Panc1 (cell line): ENCODE measurements at regions not wholly inside any gene's neighbourhood (a gene's known extent, or its start where the extent isn't known, plus 50 kb on each side); places are given as distances from the start of the nearest gene placed in this dataset.

Experiments
- ATAC-seq: fragments of 200-7000 bp; cut with Tn5 transposase; 2 replicates; pipeline ENCODE4 v1.9.1; 2020; ENCODE audit warnings: mild to moderate bottlenecking, moderate library complexity
- BruUV-seq: library from RNA; stranded (reverse); fragments of 400-500 nt; replicated peaks from 2 replicates; lab custom pipeline; 2021; lab: Mats Ljungman, UMichigan
- CTCF ChIA-PET: fragments of 300-600 bp; sonication (Branson Sonifier 250); formaldehyde crosslinking; loops from one replicate; lab custom pipeline; 2022; ENCODE audit warnings: antibody characterized with exemption; lab: Charles Lee
- POLR2A ChIA-PET: fragments of 300-600 bp; sonication (Branson Sonifier 250); formaldehyde crosslinking; loops from one replicate; lab custom pipeline; 2022; ENCODE audit warnings: antibody characterized with exemption; lab: Charles Lee
- DNase-seq: peaks from one replicate; pipeline ENCODE4 v3.0.0-alpha.2; 2010; ENCODE audit warnings: low read depth, low spot score
- H3K27ac ChIP-seq: 2 replicates; pipeline ENCODE4 v1.5.1; 2011; ENCODE audit warnings: mild to moderate bottlenecking, low read length, inconsistent platforms
- H3K27me3 ChIP-seq: fragments of 200-500 bp; sonication (Bioruptor generic); 2 replicates; pipeline ENCODE4 v1.6.0; 2014; ENCODE audit warnings: low read length, inconsistent platforms; ENCODE audit not compliant: control insufficient read depth, insufficient read depth
- H3K36me3 ChIP-seq: fragments of 200-500 bp; sonication (Bioruptor generic); 2 replicates; pipeline ENCODE4 v1.5.1; 2014; ENCODE audit warnings: inconsistent platforms, mild to moderate bottlenecking, low read length, moderate library complexity; ENCODE audit not compliant: control insufficient read depth, insufficient read depth
- H3K4me1 ChIP-seq: 2 replicates; pipeline ENCODE4 v1.5.1; 2011; ENCODE audit warnings: inconsistent platforms, mild to moderate bottlenecking, low read length, moderate library complexity; ENCODE audit not compliant: control insufficient read depth, insufficient read depth
- H3K4me3 ChIP-seq, 2 experiments: 2 replicates each; pipeline ENCODE4 v1.5.1; 2011 to 2012; ENCODE audit warnings: low read depth in 2 of 2, low read length in 2 of 2, mild to moderate bottlenecking in 2 of 2, inconsistent platforms in 1 of 2, moderate library complexity in 1 of 2
- H3K9me3 ChIP-seq: fragments of 200-500 bp; sonication (Bioruptor generic); 2 replicates; pipeline ENCODE4 v1.5.1; 2014; ENCODE audit warnings: low read depth, mild to moderate bottlenecking, inconsistent platforms, low read length, moderate library complexity; ENCODE audit not compliant: control insufficient read depth, insufficient read depth
- POLR2AphosphoS5 ChIP-seq: IDR thresholded peaks from 2 replicates; pipeline ENCODE4 v1.6.1; 2012; ENCODE audit warnings: mild to moderate bottlenecking, low read depth, low read length, moderate library complexity
- SIN3A ChIP-seq: IDR thresholded peaks from 2 replicates; pipeline ENCODE4 v1.6.1; 2012; ENCODE audit warnings: low read depth, mild to moderate bottlenecking, low read length, moderate library complexity, borderline replicate concordance; ENCODE audit not compliant: insufficient read depth
- TCF7L2 ChIP-seq: IDR thresholded peaks from 2 replicates; pipeline ENCODE4 v1.6.1; 2011; ENCODE audit warnings: mild to moderate bottlenecking, low read depth, low read length, inconsistent platforms
- in situ Hi-C: cut with HindIII; loops from 2 replicates; pipeline ENCODE4 v1.10.0; 2016; ENCODE audit warnings: low sequenced_read_pairs, low pct_unique_long_range_greater_than_20kb
- intact Hi-C: fragments of 100-400 bp; cut with micrococcal nuclease; formaldehyde crosslinking; loops from one replicate; pipeline ENCODE4 v1.10.0; 2022; ENCODE audit not compliant: unreplicated experiment
- TF ChIP-seq, protein P1 (sequence below): fragments of 450-650 bp; IDR thresholded peaks from 2 replicates; pipeline ENCODE4 v1.5.1; 2017; ENCODE audit warnings: mild to moderate bottlenecking
- TF ChIP-seq, protein P2 (sequence below), 2 experiments: IDR thresholded peaks; 2 replicates each; pipeline ENCODE4 v1.6.1; 2011 to 2012; ENCODE audit warnings: low read depth in 2 of 2, control low read depth in 1 of 2, low read length in 1 of 2, mild to moderate bottlenecking in 1 of 2, moderate library complexity in 1 of 2; ENCODE audit not compliant: insufficient read depth in 1 of 2

DNA sequence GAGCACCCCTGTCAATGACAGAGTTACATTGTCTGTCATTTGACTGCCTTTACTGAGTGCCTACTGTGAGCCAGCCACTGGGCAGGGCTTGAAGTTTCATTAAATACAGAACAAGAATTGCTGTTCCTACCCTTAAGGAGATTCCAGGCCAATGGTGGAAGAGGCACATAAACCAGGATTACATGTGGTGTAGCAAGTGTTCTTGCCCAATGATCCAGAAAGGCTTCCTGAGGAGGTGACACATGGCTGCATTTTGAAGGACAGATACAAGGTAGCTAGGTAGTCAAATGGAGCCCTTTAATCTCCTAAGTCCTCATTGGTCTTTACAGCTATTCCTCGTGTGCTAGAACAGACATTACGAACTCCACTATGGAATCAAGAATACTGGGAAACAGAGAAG, 312.7 kb downstream of the ETAA1 start:
- intact Hi-C loops (no loop called here), in situ Hi-C loops (no loop called here)
- DNase-seq (no peak), ATAC-seq (no peak)
- TF ChIP-seq SIN3A (no peak), TCF7L2 (no peak)
- TF ChIP-seq, protein P1, sequence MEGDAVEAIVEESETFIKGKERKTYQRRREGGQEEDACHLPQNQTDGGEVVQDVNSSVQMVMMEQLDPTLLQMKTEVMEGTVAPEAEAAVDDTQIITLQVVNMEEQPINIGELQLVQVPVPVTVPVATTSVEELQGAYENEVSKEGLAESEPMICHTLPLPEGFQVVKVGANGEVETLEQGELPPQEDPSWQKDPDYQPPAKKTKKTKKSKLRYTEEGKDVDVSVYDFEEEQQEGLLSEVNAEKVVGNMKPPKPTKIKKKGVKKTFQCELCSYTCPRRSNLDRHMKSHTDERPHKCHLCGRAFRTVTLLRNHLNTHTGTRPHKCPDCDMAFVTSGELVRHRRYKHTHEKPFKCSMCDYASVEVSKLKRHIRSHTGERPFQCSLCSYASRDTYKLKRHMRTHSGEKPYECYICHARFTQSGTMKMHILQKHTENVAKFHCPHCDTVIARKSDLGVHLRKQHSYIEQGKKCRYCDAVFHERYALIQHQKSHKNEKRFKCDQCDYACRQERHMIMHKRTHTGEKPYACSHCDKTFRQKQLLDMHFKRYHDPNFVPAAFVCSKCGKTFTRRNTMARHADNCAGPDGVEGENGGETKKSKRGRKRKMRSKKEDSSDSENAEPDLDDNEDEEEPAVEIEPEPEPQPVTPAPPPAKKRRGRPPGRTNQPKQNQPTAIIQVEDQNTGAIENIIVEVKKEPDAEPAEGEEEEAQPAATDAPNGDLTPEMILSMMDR: no peak
- Histone ChIP-seq H3K27me3 (no peaks in the 10 kb centered on the region), H3K4me1 (no peaks in the 10 kb centered on the region), H3K36me3 (no peaks in the 10 kb centered on the region), H3K27ac (no peak overlapping the region), H3K4me3 (no peak overlapping the region), H3K9me3 (no peaks in the 10 kb centered on the region)
- ChIA-PET CTCF (no interaction called here), POLR2A (no interaction called here)
- no TSS peak for BruUV-seq

GRCh38 chr2:67712484-67712883, 315.4 kb downstream of the ETAA1 start:
- Histone ChIP-seq H3K9me3 (no peaks in the 10 kb centered on the region), H3K27ac (no peak overlapping the region), H3K27me3 (no peaks in the 10 kb centered on the region), H3K4me3 (no peak overlapping the region), H3K36me3 (no peaks in the 10 kb centered on the region), H3K4me1 (no peaks in the 10 kb centered on the region)
- ATAC-seq: no peak
- POLR2A ChIA-PET: no interaction called here
- DNase-seq: no peak
- TF ChIP-seq POLR2AphosphoS5 (no peak), TCF7L2 (no peak), SIN3A (no peak)
- TF ChIP-seq, protein P2, sequence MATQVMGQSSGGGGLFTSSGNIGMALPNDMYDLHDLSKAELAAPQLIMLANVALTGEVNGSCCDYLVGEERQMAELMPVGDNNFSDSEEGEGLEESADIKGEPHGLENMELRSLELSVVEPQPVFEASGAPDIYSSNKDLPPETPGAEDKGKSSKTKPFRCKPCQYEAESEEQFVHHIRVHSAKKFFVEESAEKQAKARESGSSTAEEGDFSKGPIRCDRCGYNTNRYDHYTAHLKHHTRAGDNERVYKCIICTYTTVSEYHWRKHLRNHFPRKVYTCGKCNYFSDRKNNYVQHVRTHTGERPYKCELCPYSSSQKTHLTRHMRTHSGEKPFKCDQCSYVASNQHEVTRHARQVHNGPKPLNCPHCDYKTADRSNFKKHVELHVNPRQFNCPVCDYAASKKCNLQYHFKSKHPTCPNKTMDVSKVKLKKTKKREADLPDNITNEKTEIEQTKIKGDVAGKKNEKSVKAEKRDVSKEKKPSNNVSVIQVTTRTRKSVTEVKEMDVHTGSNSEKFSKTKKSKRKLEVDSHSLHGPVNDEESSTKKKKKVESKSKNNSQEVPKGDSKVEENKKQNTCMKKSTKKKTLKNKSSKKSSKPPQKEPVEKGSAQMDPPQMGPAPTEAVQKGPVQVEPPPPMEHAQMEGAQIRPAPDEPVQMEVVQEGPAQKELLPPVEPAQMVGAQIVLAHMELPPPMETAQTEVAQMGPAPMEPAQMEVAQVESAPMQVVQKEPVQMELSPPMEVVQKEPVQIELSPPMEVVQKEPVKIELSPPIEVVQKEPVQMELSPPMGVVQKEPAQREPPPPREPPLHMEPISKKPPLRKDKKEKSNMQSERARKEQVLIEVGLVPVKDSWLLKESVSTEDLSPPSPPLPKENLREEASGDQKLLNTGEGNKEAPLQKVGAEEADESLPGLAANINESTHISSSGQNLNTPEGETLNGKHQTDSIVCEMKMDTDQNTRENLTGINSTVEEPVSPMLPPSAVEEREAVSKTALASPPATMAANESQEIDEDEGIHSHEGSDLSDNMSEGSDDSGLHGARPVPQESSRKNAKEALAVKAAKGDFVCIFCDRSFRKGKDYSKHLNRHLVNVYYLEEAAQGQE (IDR thresholded peaks at IDR 0.05; ENCODE audit: insufficient read depth in 1 of 2, low read depth in 2 of 2, low read length in 1 of 2): no peak
- TF ChIP-seq, protein P1: no peak
- CTCF ChIA-PET: no interaction called here
- in situ Hi-C loops (no loop called here), intact Hi-C loops (no loop called here)
- no TSS peak for BruUV-seq
